GM12891 (cell line): ENCODE measurements at regions not wholly inside any gene's neighbourhood (a gene's known extent, or its start where the extent isn't known, plus 50 kb on each side); places are given as distances from the start of the nearest gene placed in this dataset.

ENCODE experiments used
- DNase-seq: peaks from one replicate; pipeline ENCODE4 v3.0.0; 2011; ENCODE audit warnings: low spot score; ENCODE audit not compliant: insufficient read length
- FAIRE-seq: peaks from 2 replicates; lab custom pipeline; 2011; peaks lifted over from hg19 to GRCh38; lab: Jason Lieb, UNC
- PAX5 ChIP-seq: IDR thresholded peaks from 2 replicates; pipeline ENCODE4 v1.6.1; 2011; ENCODE audit warnings: low read length, moderate library complexity, mild to moderate bottlenecking; ENCODE audit not compliant: insufficient read depth, severe bottlenecking
- POLR2A ChIP-seq: IDR thresholded peaks from 2 replicates; pipeline ENCODE4 v1.6.1; 2011; ENCODE audit warnings: low read depth, low read length, control low read depth
- POLR2AphosphoS5 ChIP-seq: IDR thresholded peaks from 2 replicates; pipeline ENCODE4 v1.6.1; 2011; ENCODE audit warnings: low read depth, low read length, control low read depth
- POU2F2 ChIP-seq: IDR thresholded peaks from 2 replicates; pipeline ENCODE4 v1.6.1; 2011; ENCODE audit warnings: low read depth, mild to moderate bottlenecking, control low read depth, low read length, moderate library complexity
- SPI1 ChIP-seq: IDR thresholded peaks from 2 replicates; pipeline ENCODE4 v1.6.1; 2011; ENCODE audit warnings: low read depth, low read length, control low read depth
- TAF1 ChIP-seq: IDR thresholded peaks from 2 replicates; pipeline ENCODE4 v1.6.1; 2011; ENCODE audit warnings: low read depth, low read length, control low read depth

- FAIRE-seq: no peak
- DNase-seq: no peak
- no peak for TF ChIP-seq POLR2A
- TF ChIP-seq TAF1: no peak
Measured at GRCh38 chr9:2343756-2344155, 277.8 kb upstream of the VLDLR start.

- no peak for TF ChIP-seq PAX5
- TF ChIP-seq SPI1: no peak
- no peak for TF ChIP-seq TAF1
- no peak for TF ChIP-seq POLR2AphosphoS5
- TF ChIP-seq POLR2A: no peak
- no peak for TF ChIP-seq POU2F2
- FAIRE-seq (no peak), DNase-seq (no peak)
Measured at GRCh38 chr9:2344436-2344835, 277.2 kb upstream of the VLDLR start.

DNA sequence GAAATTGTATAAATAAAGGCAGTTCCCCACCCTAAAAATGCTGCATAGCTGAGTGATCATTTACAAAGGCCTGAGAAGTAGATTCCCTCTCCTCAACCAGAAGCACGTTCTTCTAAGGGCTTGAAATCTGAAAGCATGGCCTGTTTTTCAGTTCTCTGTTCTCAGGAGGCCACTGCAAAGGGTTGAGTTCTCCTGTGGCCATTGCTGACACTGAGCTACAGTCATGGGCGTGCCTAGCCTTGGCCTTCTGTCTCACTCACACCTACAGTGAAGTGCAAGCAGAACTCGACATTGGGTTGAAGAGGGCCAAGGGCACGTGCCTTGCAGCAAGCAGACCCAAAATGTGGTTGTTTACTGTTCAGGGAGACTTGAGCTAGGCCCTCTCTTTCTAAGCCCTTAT is 276.6 kb upstream of the VLDLR start:
- FAIRE-seq: no peak
- no peak for DNase-seq
- TF ChIP-seq POLR2AphosphoS5: no peak
- no peak for TF ChIP-seq PAX5
- TF ChIP-seq POLR2A: no peak
- no peak for TF ChIP-seq POU2F2
- no peak for TF ChIP-seq SPI1
- no peak for TF ChIP-seq TAF1

GRCh38 chr9:2346277-2346913 is 275.2 kb upstream of the VLDLR start:
- no peak for TF ChIP-seq POLR2A
- TF ChIP-seq POLR2AphosphoS5: no peak
- no peak for TF ChIP-seq POU2F2
- TF ChIP-seq TAF1: no peak
- TF ChIP-seq PAX5: no peak
- TF ChIP-seq SPI1: no peak
- FAIRE-seq (no peak), DNase-seq (no peak)

DNA sequence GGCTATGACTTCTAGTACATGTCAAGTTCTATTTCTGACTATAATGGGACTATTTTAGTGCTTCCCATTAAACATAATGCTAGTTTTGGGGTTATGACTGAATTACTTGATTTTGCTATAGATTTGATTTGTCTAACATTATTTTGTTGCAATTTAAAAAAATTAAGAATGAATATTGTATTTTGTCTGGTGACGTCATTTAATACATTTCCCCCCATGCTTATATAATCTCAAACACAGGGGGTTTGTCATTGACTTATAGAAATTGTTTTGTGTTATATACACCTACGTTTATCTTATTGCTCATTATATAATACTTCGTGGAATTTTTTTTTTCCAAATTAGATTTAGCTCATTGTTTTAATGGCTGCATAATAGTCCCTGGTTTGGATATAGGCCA is 270.3 kb upstream of the VLDLR start:
- TF ChIP-seq TAF1 (no peak), SPI1 (no peak), POLR2AphosphoS5 (no peak), PAX5 (no peak), POU2F2 (no peak), POLR2A (no peak)
- DNase-seq (no peak), FAIRE-seq (no peak)

DNA sequence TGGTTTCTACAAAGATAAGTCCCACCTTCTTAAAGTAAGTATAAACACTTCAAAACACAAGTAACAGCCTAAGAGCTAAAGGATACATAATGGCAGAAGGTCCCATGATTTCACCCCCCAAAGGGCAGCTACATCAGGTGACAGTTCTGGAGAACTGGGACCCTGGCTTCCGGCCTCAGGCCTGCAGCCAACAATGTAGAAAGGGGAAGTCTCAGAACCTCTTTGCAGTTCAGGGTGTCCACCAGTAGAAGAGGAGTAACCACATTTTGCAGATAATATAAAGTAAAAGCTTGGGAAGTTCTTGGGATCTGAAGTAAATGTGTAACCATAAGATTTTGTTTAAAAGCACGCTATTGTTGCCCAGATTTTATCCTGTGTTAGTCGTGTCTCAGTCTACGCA is 267.4 kb upstream of the VLDLR start:
- DNase-seq: no peak
- no peak for FAIRE-seq
- TF ChIP-seq POLR2AphosphoS5: no peak
- TF ChIP-seq PAX5: no peak
- no peak for TF ChIP-seq POLR2A
- no peak for TF ChIP-seq TAF1
- no peak for TF ChIP-seq SPI1
- TF ChIP-seq POU2F2: no peak

GRCh38 chr9:2354856-2355696 is 266.5 kb upstream of the VLDLR start:
- FAIRE-seq: no peak
- TF ChIP-seq POLR2AphosphoS5 (no peak), PAX5 (no peak), POU2F2 (no peak), SPI1 (no peak), TAF1 (no peak), POLR2A (no peak)

GRCh38 chr9:2355697-2355983 is 265.9 kb upstream of the VLDLR start:
- FAIRE-seq (no peak), DNase-seq (no peak)
- TF ChIP-seq POLR2AphosphoS5 (no peak), SPI1 (no peak), TAF1 (no peak), POLR2A (no peak), PAX5 (no peak), POU2F2 (no peak)

More at GRCh38 chr9:2354856-2355696, 266.5 kb upstream of the VLDLR start:
- no peak for DNase-seq

GRCh38 chr9:2356041-2356790 is 265.4 kb upstream of the VLDLR start:
- DNase-seq: no peak
- no peak for FAIRE-seq
- TF ChIP-seq POLR2A: no peak
- TF ChIP-seq TAF1: no peak
- no peak for TF ChIP-seq POU2F2
- TF ChIP-seq SPI1: no peak
- no peak for TF ChIP-seq POLR2AphosphoS5
- TF ChIP-seq PAX5: no peak
